ENCODE measurements at regions not wholly inside any gene's neighbourhood (a gene's known extent, or its start where the extent isn't known, plus 50 kb on each side); places are given as distances from the start of the nearest gene placed in this dataset.

DNA sequence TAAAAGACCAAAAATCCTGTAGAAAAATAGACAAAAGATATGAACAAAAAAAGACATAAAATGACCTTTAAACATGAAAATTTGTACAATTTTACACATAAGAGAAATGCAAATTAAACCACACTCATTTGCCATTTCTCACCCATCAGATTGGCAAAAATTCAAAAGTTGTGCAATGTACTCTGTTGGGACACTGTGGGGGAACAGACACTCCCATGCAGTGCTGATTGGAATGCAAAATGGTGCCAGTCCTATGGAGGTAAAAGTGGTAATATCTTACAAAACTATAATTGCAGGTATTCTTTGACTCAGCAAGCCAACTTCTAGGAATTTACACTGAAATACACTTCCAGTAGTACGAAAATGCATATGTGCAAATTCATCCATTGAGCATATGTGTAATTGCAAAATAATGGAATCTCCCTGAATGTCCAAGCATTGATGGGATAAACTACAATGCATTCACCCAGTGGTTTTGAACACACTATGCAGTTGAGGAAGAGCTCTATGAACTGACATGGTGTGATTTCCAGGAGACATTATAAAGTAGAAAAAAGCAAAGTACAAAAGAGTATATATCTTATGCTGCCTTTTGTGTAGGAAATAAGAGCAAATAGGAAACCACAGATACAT lies 201.8 kb upstream of the ZNF521 start:
- intact Hi-C loops (cut with DNase I; ENCODE audit: low total_unique reads), result no loop called here
- WGBS, 2 donors, result 92 to 100% methylated on average over 1 of the region's 1 CpG
- no peak for DNase-seq

DNA sequence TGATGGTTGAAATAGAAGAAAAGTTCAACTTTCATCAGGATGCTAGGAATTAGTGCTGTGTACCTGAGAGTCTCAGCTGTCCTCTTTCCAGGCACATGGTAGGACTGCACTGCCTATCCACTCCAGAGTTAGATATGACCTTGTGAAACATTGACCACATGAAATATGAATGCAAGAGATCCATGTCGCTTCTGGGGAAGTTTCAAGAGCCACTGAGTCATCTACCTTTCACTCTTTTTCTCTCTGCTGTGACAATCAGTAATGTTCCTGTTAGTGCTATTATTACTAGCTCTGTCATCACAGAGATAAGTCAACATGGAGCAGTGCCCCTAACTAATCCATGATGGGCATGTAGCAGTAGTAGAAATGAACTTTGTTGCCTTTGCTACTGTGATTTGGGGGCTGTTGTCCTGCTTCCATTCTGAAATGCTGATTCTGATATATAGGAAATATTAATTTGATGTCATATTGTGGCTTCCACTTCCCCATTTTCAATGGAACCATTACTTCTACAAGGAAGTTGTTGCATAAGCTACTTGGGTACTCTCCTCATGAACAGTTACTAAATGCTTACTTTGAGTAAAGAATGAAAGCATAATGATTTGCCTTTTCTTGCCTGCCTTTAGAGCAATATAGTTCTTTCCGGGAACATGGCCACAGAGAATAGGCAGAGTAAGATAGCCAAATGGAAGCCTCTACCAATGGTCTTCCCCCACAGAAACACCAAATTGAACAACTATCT lies 192.8 kb upstream of the ZNF521 start:
- TF ChIP-seq, protein P1, sequence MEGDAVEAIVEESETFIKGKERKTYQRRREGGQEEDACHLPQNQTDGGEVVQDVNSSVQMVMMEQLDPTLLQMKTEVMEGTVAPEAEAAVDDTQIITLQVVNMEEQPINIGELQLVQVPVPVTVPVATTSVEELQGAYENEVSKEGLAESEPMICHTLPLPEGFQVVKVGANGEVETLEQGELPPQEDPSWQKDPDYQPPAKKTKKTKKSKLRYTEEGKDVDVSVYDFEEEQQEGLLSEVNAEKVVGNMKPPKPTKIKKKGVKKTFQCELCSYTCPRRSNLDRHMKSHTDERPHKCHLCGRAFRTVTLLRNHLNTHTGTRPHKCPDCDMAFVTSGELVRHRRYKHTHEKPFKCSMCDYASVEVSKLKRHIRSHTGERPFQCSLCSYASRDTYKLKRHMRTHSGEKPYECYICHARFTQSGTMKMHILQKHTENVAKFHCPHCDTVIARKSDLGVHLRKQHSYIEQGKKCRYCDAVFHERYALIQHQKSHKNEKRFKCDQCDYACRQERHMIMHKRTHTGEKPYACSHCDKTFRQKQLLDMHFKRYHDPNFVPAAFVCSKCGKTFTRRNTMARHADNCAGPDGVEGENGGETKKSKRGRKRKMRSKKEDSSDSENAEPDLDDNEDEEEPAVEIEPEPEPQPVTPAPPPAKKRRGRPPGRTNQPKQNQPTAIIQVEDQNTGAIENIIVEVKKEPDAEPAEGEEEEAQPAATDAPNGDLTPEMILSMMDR (IDR thresholded peaks at IDR 0.05), result no peak
- no peak for TF ChIP-seq POLR2A (IDR thresholded peaks at IDR 0.05)
- intact Hi-C loops (cut with DNase I; ENCODE audit: low total_unique reads), result no loop called here
- Histone ChIP-seq H3K27me3 (no peaks in the 10 kb centered on the region), H3K9me3 (no peaks in the 10 kb centered on the region), H3K4me3 (no peak overlapping the region), H3K4me1 (no peaks in the 10 kb centered on the region), H3K27ac (no peak overlapping the region), H3K36me3 (ENCODE audit: low read depth, missing control alignments) (no peaks in the 10 kb centered on the region)
- WGBS, 2 donors, result 84 to 95% methylated on average over 2 of the region's 2 CpGs
- no peak for DNase-seq

More for the DNA sequence above, 201.8 kb upstream of the ZNF521 start:
- Histone ChIP-seq H3K4me3 (no peak overlapping the region), H3K9me3 (no peaks in the 10 kb centered on the region), H3K36me3 (ENCODE audit: low read depth, missing control alignments) (no peaks in the 10 kb centered on the region), H3K27ac (no peak overlapping the region), H3K27me3 (no peaks in the 10 kb centered on the region), H3K4me1 (no peaks in the 10 kb centered on the region)
- TF ChIP-seq POLR2A (IDR thresholded peaks at IDR 0.05), result no peak
- TF ChIP-seq, protein P1 (IDR thresholded peaks at IDR 0.05), result no peak

GRCh38 chr18:25538175-25538922 lies 186.4 kb upstream of the ZNF521 start:
- no peak overlapping the region for H3K27ac ChIP-seq
- no peaks in the 10 kb centered on the region for H3K9me3 ChIP-seq
- intact Hi-C loops (cut with DNase I; ENCODE audit: low total_unique reads), result no loop called here
- no peak overlapping the region for H3K4me3 ChIP-seq
- DNase-seq, result no peak
- H3K4me1 ChIP-seq, result no peaks in the 10 kb centered on the region
- TF ChIP-seq POLR2A (IDR thresholded peaks at IDR 0.05), result no peak
- TF ChIP-seq, protein P1 (IDR thresholded peaks at IDR 0.05), result no peak
- WGBS, 2 donors, result 94 to 96% methylated on average over 7 of the region's 7 CpGs
- H3K27me3 ChIP-seq, result no peaks in the 10 kb centered on the region
- H3K36me3 ChIP-seq (ENCODE audit: low read depth, missing control alignments), result no peaks in the 10 kb centered on the region

GRCh38 chr18:25535495-25535894 lies 183.5 kb upstream of the ZNF521 start:
- no peak overlapping the region for H3K27ac ChIP-seq
- DNase-seq, result no peak
- 94 to 95% methylated on average over 1 of the region's 1 CpG for WGBS, 2 donors
- intact Hi-C loops (cut with DNase I; ENCODE audit: low total_unique reads), result no loop called here
- H3K36me3 ChIP-seq (ENCODE audit: low read depth, missing control alignments), result no peaks in the 10 kb centered on the region
- H3K4me3 ChIP-seq, result no peak overlapping the region
- H3K4me1 ChIP-seq, result no peaks in the 10 kb centered on the region
- no peaks in the 10 kb centered on the region for H3K9me3 ChIP-seq
- H3K27me3 ChIP-seq, result no peaks in the 10 kb centered on the region
- TF ChIP-seq, protein P1 (IDR thresholded peaks at IDR 0.05), result no peak
- TF ChIP-seq POLR2A (IDR thresholded peaks at IDR 0.05), result no peak
